WTC11 (cell line): ENCODE measurements at regions not wholly inside any gene's neighbourhood (a gene's known extent, or its start where the extent isn't known, plus 50 kb on each side); places are given as distances from the start of the nearest gene placed in this dataset.
A peak's percentile ranks its signal among the peaks of the same experiment; 100 is the strongest.

Experiments
- ATAC-seq: fragments of 200-7000 bp; cut with Tn5 transposase; 2 replicates; pipeline ENCODE4 v1.10.0; 2021; ENCODE audit warnings: mild to moderate bottlenecking, moderate library complexity
- CTCF ChIA-PET: fragments of 300-600 bp; sonication (Branson Sonifier 250); formaldehyde crosslinking; loops from one replicate; lab custom pipeline; 2021; ENCODE audit warnings: antibody characterized with exemption; lab: Charles Lee
- POLR2A ChIA-PET: fragments of 350-600 bp; sonication (Branson Sonifier 250); formaldehyde crosslinking; loops from one replicate; lab custom pipeline; 2021; ENCODE audit warnings: antibody characterized with exemption; lab: Charles Lee
- DNase-seq: peaks from one replicate; pipeline ENCODE4 v3.0.0; 2021; ENCODE audit warnings: low spot score
- H3K27ac Mint-ChIP-seq: 2 replicates; pipeline ENCODE4 v1.8.0; 2021; ENCODE audit warnings: mixed read lengths
- H3K27me3 Mint-ChIP-seq: 2 replicates; pipeline ENCODE4 v1.8.0; 2021; ENCODE audit warnings: low read depth, mild to moderate bottlenecking, moderate library complexity, mixed read lengths
- H3K36me3 Mint-ChIP-seq: 2 replicates; pipeline ENCODE4 v1.8.0; 2021; ENCODE audit warnings: mixed read lengths
- H3K4me1 Mint-ChIP-seq: 2 replicates; pipeline ENCODE4 v1.8.0; 2022; ENCODE audit warnings: mixed read lengths
- H3K4me3 Mint-ChIP-seq: 2 replicates; pipeline ENCODE4 v1.8.0; 2021; ENCODE audit warnings: mild to moderate bottlenecking, moderate library complexity, mixed read lengths
- H3K9me3 Mint-ChIP-seq: 2 replicates; pipeline ENCODE4 v1.8.0; 2021; ENCODE audit warnings: mixed read lengths
- CDX4 ChIP-seq: fragments of 250-450 bp; sonication (Bioruptor Pico); IDR thresholded peaks from 2 replicates; pipeline ENCODE4 v1.9.0; 2021; ENCODE audit warnings: moderate library complexity, mild to moderate bottlenecking, inconsistent platforms, borderline replicate concordance
- E2F4 ChIP-seq: sonication (generic); formaldehyde crosslinking; IDR thresholded peaks from 2 replicates; pipeline ENCODE4 v1.8.1; 2022; ENCODE audit warnings: low read depth, mild to moderate bottlenecking, moderate library complexity, missing genetic modification reagents, borderline replicate concordance
- FOXK1 ChIP-seq: sonication (generic); formaldehyde crosslinking; IDR thresholded peaks from 2 replicates; pipeline ENCODE4 v1.8.0; 2022; ENCODE audit warnings: mild to moderate bottlenecking, moderate library complexity, missing genetic modification reagents
- HMGA2 ChIP-seq: fragments of 250-450 bp; sonication (Bioruptor Pico); IDR thresholded peaks from 2 replicates; pipeline ENCODE4 v1.4.0; 2021; ENCODE audit warnings: mild to moderate bottlenecking, moderate library complexity
- HMGXB4 ChIP-seq: sonication (generic); formaldehyde crosslinking; IDR thresholded peaks from 2 replicates; pipeline ENCODE4 v1.8.1; 2023; ENCODE audit warnings: mild to moderate bottlenecking, moderate library complexity, missing genetic modification reagents
- MAX ChIP-seq: sonication (generic); formaldehyde crosslinking; IDR thresholded peaks from 2 replicates; pipeline ENCODE4 v1.8.0; 2022; ENCODE audit warnings: mild to moderate bottlenecking, missing genetic modification reagents
- NFATC4 ChIP-seq: fragments of 250-450 bp; sonication (Bioruptor Pico); IDR thresholded peaks from 2 replicates; pipeline ENCODE4 v1.9.0; 2021; ENCODE audit warnings: mild to moderate bottlenecking
- RELA ChIP-seq: sonication (generic); formaldehyde crosslinking; IDR thresholded peaks from 2 replicates; pipeline ENCODE4 v1.8.1; 2022; ENCODE audit warnings: missing genetic modification reagents, mild to moderate bottlenecking, borderline replicate concordance
- SOX15 ChIP-seq: fragments of 250-450 bp; sonication (Bioruptor Pico); IDR thresholded peaks from 2 replicates; pipeline ENCODE4 v1.9.0; 2021; ENCODE audit warnings: mild to moderate bottlenecking
- TP53 ChIP-seq: sonication (generic); formaldehyde crosslinking; IDR thresholded peaks from 2 replicates; pipeline ENCODE4 v1.8.1; 2023; ENCODE audit warnings: mild to moderate bottlenecking, missing genetic modification reagents
- ZNF219 ChIP-seq: sonication (generic); formaldehyde crosslinking; IDR thresholded peaks from 2 replicates; pipeline ENCODE4 v1.8.0; 2023; ENCODE audit warnings: missing genetic modification reagents, mild to moderate bottlenecking, borderline replicate concordance
- ZNF232 ChIP-seq: sonication (generic); formaldehyde crosslinking; IDR thresholded peaks from 2 replicates; pipeline ENCODE4 v1.8.0; 2022; ENCODE audit warnings: mild to moderate bottlenecking, missing genetic modification reagents
- TF ChIP-seq, protein P1 (sequence below): sonication (generic); formaldehyde crosslinking; IDR thresholded peaks from 2 replicates; pipeline ENCODE4 v1.8.0; 2022; ENCODE audit warnings: mild to moderate bottlenecking, missing genetic modification reagents
- TF ChIP-seq, protein P2 (sequence below): sonication (generic); formaldehyde crosslinking; IDR thresholded peaks from 2 replicates; pipeline ENCODE4 v1.8.0; 2023; ENCODE audit warnings: missing genetic modification reagents
- TF ChIP-seq, protein P3 (sequence below): fragments of 250-450 bp; sonication (Bioruptor Pico); IDR thresholded peaks from 2 replicates; pipeline ENCODE4 v1.8.0; 2021; ENCODE audit warnings: mild to moderate bottlenecking
- TF ChIP-seq, protein P4 (sequence below): sonication (generic); formaldehyde crosslinking; IDR thresholded peaks from 2 replicates; pipeline ENCODE4 v1.8.1; 2022; ENCODE audit warnings: low read depth, missing genetic modification reagents, borderline replicate concordance

- Mint-ChIP-seq H3K36me3 (no peaks in the 10 kb centered on the region), H3K27ac (no peak overlapping the region), H3K27me3 (no peaks in the 10 kb centered on the region), H3K9me3 (peaks cover 7% of the 10 kb centered on the region), H3K4me1 (peaks cover 47% of the 10 kb centered on the region), H3K4me3 (no peak overlapping the region)
- DNase-seq (no peak), ATAC-seq (no peak)
- TF ChIP-seq HMGXB4 (no peak), RELA (no peak), HMGA2 (CRISPR knock-in tag) (0 out of 2 replicates have a peak, but pooled peaks have one; percentile 70), ZNF219 (CRISPR knock-in tag) (no peak)
- TF ChIP-seq, protein P1, sequence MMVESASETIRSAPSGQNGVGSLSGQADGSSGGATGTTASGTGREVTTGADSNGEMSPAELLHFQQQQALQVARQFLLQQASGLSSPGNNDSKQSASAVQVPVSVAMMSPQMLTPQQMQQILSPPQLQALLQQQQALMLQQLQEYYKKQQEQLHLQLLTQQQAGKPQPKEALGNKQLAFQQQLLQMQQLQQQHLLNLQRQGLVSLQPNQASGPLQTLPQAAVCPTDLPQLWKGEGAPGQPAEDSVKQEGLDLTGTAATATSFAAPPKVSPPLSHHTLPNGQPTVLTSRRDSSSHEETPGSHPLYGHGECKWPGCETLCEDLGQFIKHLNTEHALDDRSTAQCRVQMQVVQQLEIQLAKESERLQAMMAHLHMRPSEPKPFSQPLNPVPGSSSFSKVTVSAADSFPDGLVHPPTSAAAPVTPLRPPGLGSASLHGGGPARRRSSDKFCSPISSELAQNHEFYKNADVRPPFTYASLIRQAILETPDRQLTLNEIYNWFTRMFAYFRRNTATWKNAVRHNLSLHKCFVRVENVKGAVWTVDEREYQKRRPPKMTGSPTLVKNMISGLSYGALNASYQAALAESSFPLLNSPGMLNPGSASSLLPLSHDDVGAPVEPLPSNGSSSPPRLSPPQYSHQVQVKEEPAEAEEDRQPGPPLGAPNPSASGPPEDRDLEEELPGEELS (CRISPR knock-in tag): no peak
- TF ChIP-seq, protein P2, sequence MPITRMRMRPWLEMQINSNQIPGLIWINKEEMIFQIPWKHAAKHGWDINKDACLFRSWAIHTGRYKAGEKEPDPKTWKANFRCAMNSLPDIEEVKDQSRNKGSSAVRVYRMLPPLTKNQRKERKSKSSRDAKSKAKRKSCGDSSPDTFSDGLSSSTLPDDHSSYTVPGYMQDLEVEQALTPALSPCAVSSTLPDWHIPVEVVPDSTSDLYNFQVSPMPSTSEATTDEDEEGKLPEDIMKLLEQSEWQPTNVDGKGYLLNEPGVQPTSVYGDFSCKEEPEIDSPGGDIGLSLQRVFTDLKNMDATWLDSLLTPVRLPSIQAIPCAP (CRISPR knock-in tag): no peak
- TF ChIP-seq, protein P3, sequence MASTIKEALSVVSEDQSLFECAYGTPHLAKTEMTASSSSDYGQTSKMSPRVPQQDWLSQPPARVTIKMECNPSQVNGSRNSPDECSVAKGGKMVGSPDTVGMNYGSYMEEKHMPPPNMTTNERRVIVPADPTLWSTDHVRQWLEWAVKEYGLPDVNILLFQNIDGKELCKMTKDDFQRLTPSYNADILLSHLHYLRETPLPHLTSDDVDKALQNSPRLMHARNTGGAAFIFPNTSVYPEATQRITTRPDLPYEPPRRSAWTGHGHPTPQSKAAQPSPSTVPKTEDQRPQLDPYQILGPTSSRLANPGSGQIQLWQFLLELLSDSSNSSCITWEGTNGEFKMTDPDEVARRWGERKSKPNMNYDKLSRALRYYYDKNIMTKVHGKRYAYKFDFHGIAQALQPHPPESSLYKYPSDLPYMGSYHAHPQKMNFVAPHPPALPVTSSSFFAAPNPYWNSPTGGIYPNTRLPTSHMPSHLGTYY (CRISPR knock-in tag): no peak
- ChIA-PET POLR2A (no interaction called here), CTCF (interaction anchor here (0.6 to 1.0 kb wide), 2 partner anchors 422 to 1798 kb away, joined by 3 read pairs; no protein-coding TSS in a partner anchor)
Observed at GRCh38 chr4:115229873-115230272, 116.5 kb upstream of the NDST4 start.

DNA sequence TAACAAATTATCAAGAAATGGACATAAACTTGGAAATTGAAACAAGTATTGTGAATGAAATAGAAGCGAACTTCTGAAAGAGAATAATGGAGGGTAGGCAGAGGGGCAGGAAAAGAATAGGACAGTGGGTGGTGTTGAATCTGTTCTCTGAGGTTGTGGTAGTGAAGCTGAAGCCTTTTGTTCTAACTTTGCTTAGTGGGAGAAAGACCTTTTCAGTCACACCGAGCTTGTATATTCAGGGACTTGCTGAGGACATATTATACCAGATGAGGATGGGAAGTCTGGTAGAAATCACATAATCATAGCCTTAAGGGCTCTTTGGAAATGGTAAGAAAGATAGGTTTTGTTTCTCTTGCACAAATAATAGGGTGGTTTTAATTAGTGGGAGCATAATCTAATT is 115.4 kb upstream of the NDST4 start:
- peaks cover 40% of the 10 kb centered on the region for H3K4me1 Mint-ChIP-seq
- no peak for DNase-seq
- no peak overlapping the region for H3K4me3 Mint-ChIP-seq
- H3K27me3 Mint-ChIP-seq: no peaks in the 10 kb centered on the region
- ChIA-PET CTCF (interaction anchor here (1.0 kb wide), 1 partner anchor 421 kb away, joined by 3 read pairs; no protein-coding TSS in a partner anchor), POLR2A (interaction anchor here (0.7 kb wide), 1 partner anchor 10 kb away, joined by 3 read pairs; no protein-coding TSS in a partner anchor)
- H3K9me3 Mint-ChIP-seq: peaks cover 7% of the 10 kb centered on the region
- peak; percentile 89 for ATAC-seq
- TF ChIP-seq ZNF232 (CRISPR knock-in tag): no peak
- no peak for TF ChIP-seq CDX4 (CRISPR knock-in tag)
- TF ChIP-seq E2F4 (CRISPR knock-in tag): no peak
- no peak for TF ChIP-seq NFATC4 (CRISPR knock-in tag)
- TF ChIP-seq, protein P4, sequence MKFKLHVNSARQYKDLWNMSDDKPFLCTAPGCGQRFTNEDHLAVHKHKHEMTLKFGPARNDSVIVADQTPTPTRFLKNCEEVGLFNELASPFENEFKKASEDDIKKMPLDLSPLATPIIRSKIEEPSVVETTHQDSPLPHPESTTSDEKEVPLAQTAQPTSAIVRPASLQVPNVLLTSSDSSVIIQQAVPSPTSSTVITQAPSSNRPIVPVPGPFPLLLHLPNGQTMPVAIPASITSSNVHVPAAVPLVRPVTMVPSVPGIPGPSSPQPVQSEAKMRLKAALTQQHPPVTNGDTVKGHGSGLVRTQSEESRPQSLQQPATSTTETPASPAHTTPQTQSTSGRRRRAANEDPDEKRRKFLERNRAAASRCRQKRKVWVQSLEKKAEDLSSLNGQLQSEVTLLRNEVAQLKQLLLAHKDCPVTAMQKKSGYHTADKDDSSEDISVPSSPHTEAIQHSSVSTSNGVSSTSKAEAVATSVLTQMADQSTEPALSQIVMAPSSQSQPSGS: no peak
- TF ChIP-seq TP53: no peak
- no peak for TF ChIP-seq FOXK1 (CRISPR knock-in tag)
- TF ChIP-seq HMGA2 (CRISPR knock-in tag): no peak
- no peak for TF ChIP-seq SOX15 (CRISPR knock-in tag)
- no peak for TF ChIP-seq MAX (CRISPR knock-in tag)
- TF ChIP-seq, all 79 proteins: peak for 0
- Mint-ChIP-seq H3K36me3 (no peaks in the 10 kb centered on the region), H3K27ac (peak overlapping the region; percentile 12)
